HCT116 (cell line): ENCODE measurements at regions not wholly inside any gene's neighbourhood (a gene's known extent, or its start where the extent isn't known, plus 50 kb on each side); places are given as distances from the start of the nearest gene placed in this dataset.

Experiments used
- ATAC-seq: fragments of 200-7000 bp; cut with Tn5 transposase; 2 replicates; pipeline ENCODE4 v1.9.1; 2020; ENCODE audit warnings: mild to moderate bottlenecking, moderate library complexity
- BruUV-seq: library from RNA; stranded (reverse); fragments of 400-500 nt; replicated peaks from 2 replicates; lab custom pipeline; 2021; lab: Mats Ljungman, UMichigan
- CTCF ChIA-PET: fragments of 300-600 bp; sonication (Branson Sonifier 250); formaldehyde crosslinking; loops from one replicate; lab custom pipeline; 2021; ENCODE audit warnings: antibody characterized with exemption; lab: Charles Lee
- POLR2A ChIA-PET: fragments of 300-600, 350-600 bp; sonication (Branson Sonifier 250); formaldehyde crosslinking; loops from one replicate; lab custom pipeline; 2021; ENCODE audit warnings: antibody characterized with exemption; lab: Charles Lee
- RAD21 ChIA-PET, 2 experiments: fragments of 300-600 bp; sonication (Branson Sonifier 250); formaldehyde crosslinking; loops; one replicate each; lab custom pipeline; 2023; ENCODE audit warnings: low total read pairs in 2 of 2; ENCODE audit not compliant: uncharacterized antibody in 2 of 2, unreplicated experiment in 2 of 2, low non-redundant PET in 1 of 2; lab: Charles Lee
- DNase-seq: peaks from one replicate; pipeline ENCODE4 v3.0.0-alpha.2; 2010; ENCODE audit warnings: low read depth, low spot score
- H2AFZ ChIP-seq: fragments of 200-600 bp; shearing (Covaris generic), sonication (generic); 2 replicates; pipeline ENCODE4 v1.6.1; 2017; ENCODE audit warnings: low read depth, mixed run types, mixed read lengths, antibody characterized with exemption, low read length; ENCODE audit not compliant: poor library complexity, severe bottlenecking
- H3K27ac ChIP-seq: 2 replicates; pipeline ENCODE4 v1.5.1; 2012; ENCODE audit warnings: low read depth, low read length
- H3K27me3 ChIP-seq: fragments of 200-600 bp; sonication (generic); 2 replicates; pipeline ENCODE4 v1.6.1; 2016; ENCODE audit warnings: mixed run types, low read length, mixed read lengths; ENCODE audit not compliant: insufficient read depth
- H3K36me3 ChIP-seq, 2 experiments: fragments of 200-500 bp in 1 of 2; fragments of 200-600 bp in 1 of 2; sonication (Bioruptor generic) in 1 of 2; sonication (generic) in 1 of 2; 2 replicates each; pipeline versions ENCODE4 v1.5.1 to v1.6.1; 2014 to 2016; ENCODE audit warnings: low read length in 2 of 2, inconsistent platforms in 1 of 2, mixed read lengths in 1 of 2, mixed run types in 1 of 2; ENCODE audit not compliant: insufficient read depth in 2 of 2, control insufficient read depth in 1 of 2
- H3K4me1 ChIP-seq, 2 experiments: fragments of 200-600 bp in 1 of 2; sonication (generic) in 1 of 2; 2 replicates each; pipeline versions ENCODE4 v1.5.1 to v1.6.1; 2012 to 2017; ENCODE audit warnings: low read length in 2 of 2, inconsistent platforms in 1 of 2, mild to moderate bottlenecking in 1 of 2, mixed read lengths in 1 of 2, mixed run types in 1 of 2, moderate library complexity in 1 of 2; ENCODE audit not compliant: insufficient read depth in 2 of 2, control insufficient read depth in 1 of 2
- H3K4me2 ChIP-seq: fragments of 200-600 bp; sonication (generic); 2 replicates; pipeline ENCODE4 v1.6.1; 2017; ENCODE audit warnings: mixed run types, low read length, mixed read lengths
- H3K4me3 ChIP-seq, 2 experiments: fragments of 200-600 bp in 1 of 2; sonication (generic) in 1 of 2; replicated peaks in 1 of 2; 2 replicates each; pipeline ENCODE4 v1.5.1; 2011 to 2016; ENCODE audit warnings: low read length in 2 of 2, control low read depth in 1 of 2, low read depth in 1 of 2, mild to moderate bottlenecking in 1 of 2, mixed read lengths in 1 of 2, mixed run types in 1 of 2
- H3K79me2 ChIP-seq: fragments of 200-600 bp; sonication (generic); 2 replicates; pipeline ENCODE4 v1.6.1; 2017; ENCODE audit warnings: mild to moderate bottlenecking, mixed run types, low read length, moderate library complexity, mixed read lengths; ENCODE audit not compliant: insufficient read depth
- H3K9ac ChIP-seq: fragments of 200-600 bp; sonication (generic); 2 replicates; pipeline ENCODE4 v1.6.1; 2016; ENCODE audit warnings: low read length, mixed read lengths
- H3K9me2 ChIP-seq: fragments of 200-600 bp; sonication (generic), shearing (Covaris generic); 2 replicates; pipeline ENCODE4 v1.6.1; 2017; ENCODE audit warnings: mixed run types, mild to moderate bottlenecking, moderate library complexity; ENCODE audit not compliant: insufficient read depth
- H3K9me3 ChIP-seq, 2 experiments: fragments of 200-500 bp in 1 of 2; fragments of 200-600 bp in 1 of 2; sonication (Bioruptor generic) in 1 of 2; sonication (generic) in 1 of 2; 2 replicates each; pipeline ENCODE4 v1.6.1; 2014 to 2017; ENCODE audit warnings: low read length in 2 of 2, mixed read lengths in 2 of 2, inconsistent platforms in 1 of 2, low read depth in 1 of 2, mild to moderate bottlenecking in 1 of 2, mixed run types in 1 of 2, moderate library complexity in 1 of 2; ENCODE audit not compliant: control insufficient read depth in 1 of 2, insufficient read depth in 1 of 2
- H4K20me1 ChIP-seq: fragments of 200-600 bp; sonication (generic), shearing (Covaris generic); 2 replicates; pipeline ENCODE4 v1.6.1; 2017; ENCODE audit warnings: mixed run types, mild to moderate bottlenecking, moderate library complexity; ENCODE audit not compliant: insufficient read depth
- CBX3 ChIP-seq: IDR thresholded peaks from 2 replicates; pipeline ENCODE4 v1.6.1; 2012; ENCODE audit warnings: low read depth
- CEBPB ChIP-seq: IDR thresholded peaks from 2 replicates; pipeline ENCODE4 v1.6.1; 2012; ENCODE audit warnings: low read depth
- EGR1 ChIP-seq: IDR thresholded peaks from 2 replicates; pipeline ENCODE4 v1.6.1; 2012; ENCODE audit warnings: low read depth
- ELF1 ChIP-seq: IDR thresholded peaks from 2 replicates; pipeline ENCODE4 v1.6.1; 2012; ENCODE audit warnings: low read depth, borderline replicate concordance
- EZH2phosphoT487 ChIP-seq: fragments of 200-600 bp; IDR thresholded peaks from 2 replicates; pipeline ENCODE4 v1.6.1; 2018; ENCODE audit warnings: antibody characterized with exemption, borderline replicate concordance
- FOSL1 ChIP-seq: IDR thresholded peaks from 2 replicates; pipeline ENCODE4 v1.6.1; 2012; ENCODE audit warnings: low read depth
- JUND ChIP-seq: IDR thresholded peaks from 2 replicates; pipeline ENCODE4 v1.6.1; 2012
- POLR2A ChIP-seq: IDR thresholded peaks from 2 replicates; pipeline ENCODE4 v1.7.0; 2011; ENCODE audit warnings: borderline replicate concordance; ENCODE audit not compliant: insufficient read depth, insufficient read length; ENCODE audit errors: extremely low read depth
- RAD21 ChIP-seq: IDR thresholded peaks from 2 replicates; pipeline ENCODE4 v1.6.1; 2012; ENCODE audit warnings: low read depth, mild to moderate bottlenecking
- REST ChIP-seq: IDR thresholded peaks from 2 replicates; pipeline ENCODE4 v1.6.1; 2012; ENCODE audit warnings: low read depth
- SIN3A ChIP-seq: IDR thresholded peaks from 2 replicates; pipeline ENCODE4 v1.6.1; 2012; ENCODE audit warnings: low read depth
- SRF ChIP-seq: IDR thresholded peaks from 2 replicates; pipeline ENCODE4 v1.6.1; 2012; ENCODE audit warnings: low read depth
- TCF7L2 ChIP-seq: IDR thresholded peaks from 2 replicates; pipeline ENCODE4 v1.7.0; 2011; ENCODE audit warnings: borderline replicate concordance, inconsistent platforms; ENCODE audit not compliant: insufficient read depth, insufficient read length; ENCODE audit errors: extremely low read depth
- ZFX ChIP-seq: fragments of 450-650 bp; IDR thresholded peaks from 2 replicates; pipeline ENCODE4 v1.6.1; 2017
- ZNF274 ChIP-seq: fragments of 200-500 bp; sonication (Bioruptor generic); IDR thresholded peaks from 2 replicates; pipeline ENCODE4 v1.6.1; 2014; ENCODE audit warnings: mild to moderate bottlenecking, low read depth, low read length, inconsistent platforms
- intact Hi-C: fragments of 100-400 bp; cut with micrococcal nuclease; formaldehyde crosslinking; loops from 2 replicates; pipeline ENCODE4 v1.10.0; 2022
- TF ChIP-seq, protein P1 (sequence below): IDR thresholded peaks from 2 replicates; pipeline ENCODE4 v1.6.1; 2011; ENCODE audit warnings: mild to moderate bottlenecking, low read length, moderate library complexity; ENCODE audit not compliant: insufficient replicate concordance; ENCODE audit errors: extremely low read depth

- TF ChIP-seq FOSL1 (no peak), CBX3 (no peak)
Observed at GRCh38 chr1:208665936-208666335, 421.8 kb upstream of the PLXNA2 start (continued).

- intact Hi-C loops = no loop called here
- RAD21 ChIA-PET = no interaction called here
- H4K20me1 ChIP-seq = no peaks in the 10 kb centered on the region
- no peaks in the 10 kb centered on the region for H3K36me3 ChIP-seq
- no TSS peak for BruUV-seq
- DNase-seq = no peak
- CTCF ChIA-PET = no interaction called here
- POLR2A ChIA-PET = no interaction called here
- H3K4me2 ChIP-seq = no peak overlapping the region
- H3K4me3 ChIP-seq = no peak overlapping the region
- H3K27ac ChIP-seq = no peak overlapping the region
- no peak for ATAC-seq
- no peaks in the 10 kb centered on the region for H3K4me1 ChIP-seq
- H3K9me3 ChIP-seq = no peaks in the 10 kb centered on the region
- H3K9ac ChIP-seq = no peak overlapping the region
- H2AFZ ChIP-seq = no peak overlapping the region
- no peaks in the 10 kb centered on the region for H3K9me2 ChIP-seq
- 0 out of 2 replicates have a peak, but pooled peaks cover 2% of the 10 kb centered on the region for H3K27me3 ChIP-seq
- no peak for TF ChIP-seq ZFX
- TF ChIP-seq REST = peak; percentile 25; the same call in 1 of the 2 replicates
- no peaks in the 10 kb centered on the region for H3K79me2 ChIP-seq
Observed at GRCh38 chr1:208668991-208669390, 424.8 kb upstream of the PLXNA2 start.

GRCh38 chr1:208670778-208671177 is 426.6 kb upstream of the PLXNA2 start:
- no TSS peak for BruUV-seq
- Histone ChIP-seq H3K4me2 (no peak overlapping the region), H2AFZ (no peak overlapping the region), H3K4me1 (no peaks in the 10 kb centered on the region), H3K27me3 (0 out of 2 replicates have a peak, but pooled peaks cover 2% of the 10 kb centered on the region), H3K79me2 (no peaks in the 10 kb centered on the region), H3K4me3 (no peak overlapping the region), H3K9me3 (no peaks in the 10 kb centered on the region), H3K27ac (no peak overlapping the region), H4K20me1 (no peaks in the 10 kb centered on the region), H3K9me2 (no peaks in the 10 kb centered on the region), H3K36me3 (no peaks in the 10 kb centered on the region), H3K9ac (no peak overlapping the region)
- ChIA-PET RAD21 (no interaction called here), CTCF (no interaction called here), POLR2A (no interaction called here)
- no peak for DNase-seq
- no peak for ATAC-seq
- intact Hi-C loops = no loop called here
- TF ChIP-seq EGR1 = no peak
- no peak for TF ChIP-seq JUND
- no peak for TF ChIP-seq SIN3A
- no peak for TF ChIP-seq ZNF274
- no peak for TF ChIP-seq CBX3
- TF ChIP-seq FOSL1 = no peak
- no peak for TF ChIP-seq POLR2A
- no peak for TF ChIP-seq TCF7L2
- TF ChIP-seq SRF = no peak
- TF ChIP-seq, protein P1, sequence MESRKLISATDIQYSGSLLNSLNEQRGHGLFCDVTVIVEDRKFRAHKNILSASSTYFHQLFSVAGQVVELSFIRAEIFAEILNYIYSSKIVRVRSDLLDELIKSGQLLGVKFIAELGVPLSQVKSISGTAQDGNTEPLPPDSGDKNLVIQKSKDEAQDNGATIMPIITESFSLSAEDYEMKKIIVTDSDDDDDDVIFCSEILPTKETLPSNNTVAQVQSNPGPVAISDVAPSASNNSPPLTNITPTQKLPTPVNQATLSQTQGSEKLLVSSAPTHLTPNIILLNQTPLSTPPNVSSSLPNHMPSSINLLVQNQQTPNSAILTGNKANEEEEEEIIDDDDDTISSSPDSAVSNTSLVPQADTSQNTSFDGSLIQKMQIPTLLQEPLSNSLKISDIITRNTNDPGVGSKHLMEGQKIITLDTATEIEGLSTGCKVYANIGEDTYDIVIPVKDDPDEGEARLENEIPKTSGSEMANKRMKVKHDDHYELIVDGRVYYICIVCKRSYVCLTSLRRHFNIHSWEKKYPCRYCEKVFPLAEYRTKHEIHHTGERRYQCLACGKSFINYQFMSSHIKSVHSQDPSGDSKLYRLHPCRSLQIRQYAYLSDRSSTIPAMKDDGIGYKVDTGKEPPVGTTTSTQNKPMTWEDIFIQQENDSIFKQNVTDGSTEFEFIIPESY = no peak
- no peak for TF ChIP-seq CEBPB
- no peak for TF ChIP-seq EZH2phosphoT487
- no peak for TF ChIP-seq RAD21
- TF ChIP-seq ELF1 = no peak
